HG03442 (cell line): ENCODE measurements at regions not wholly inside any gene's neighbourhood (a gene's known extent, or its start where the extent isn't known, plus 50 kb on each side); places are given as distances from the start of the nearest gene placed in this dataset.

Experiments
- ATAC-seq: cut with Tn5 transposase; IDR thresholded peaks from one replicate; pipeline ENCODE4 v1.9.1; 2021; ENCODE audit warnings: mild to moderate bottlenecking, moderate library complexity; ENCODE audit not compliant: unreplicated experiment

- ATAC-seq: no peak
These were observed 340.8 kb upstream of the KIAA1217 start for GRCh38 chr10:23868121-23868520.

GRCh38 chr10:23869548-23869947 is 339.4 kb upstream of the KIAA1217 start:
- ATAC-seq: no peak

GRCh38 chr10:23869996-23870395 is 338.9 kb upstream of the KIAA1217 start:
- ATAC-seq: no peak

GRCh38 chr10:23870651-23871610 is 338.0 kb upstream of the KIAA1217 start:
- ATAC-seq: no peak

GRCh38 chr10:23872290-23872689 is 336.6 kb upstream of the KIAA1217 start:
- ATAC-seq: no peak

GRCh38 chr10:23877791-23878320 is 331.1 kb upstream of the KIAA1217 start:
- no peak for ATAC-seq

GRCh38 chr10:23884670-23885069 is 324.3 kb upstream of the KIAA1217 start:
- ATAC-seq: no peak

- ATAC-seq: no peak
These were observed 323.1 kb upstream of the KIAA1217 start for GRCh38 chr10:23885853-23886252.

GRCh38 chr10:23886355-23886754 is 322.6 kb upstream of the KIAA1217 start:
- no peak for ATAC-seq

- no peak for ATAC-seq
These were observed 317.6 kb upstream of the KIAA1217 start for GRCh38 chr10:23891301-23891700.

- ATAC-seq: no peak
These were observed 316.6 kb upstream of the KIAA1217 start for GRCh38 chr10:23892296-23892695.

- ATAC-seq: no peak
These were observed 311.7 kb upstream of the KIAA1217 start for GRCh38 chr10:23897267-23897666.

- no peak for ATAC-seq
These were observed 311.1 kb upstream of the KIAA1217 start for GRCh38 chr10:23897861-23898260.

- ATAC-seq: no peak
These were observed 309.8 kb upstream of the KIAA1217 start for GRCh38 chr10:23899166-23899565.

GRCh38 chr10:23910291-23910690 is 298.6 kb upstream of the KIAA1217 start:
- ATAC-seq: no peak

- no peak for ATAC-seq
These were observed 296.0 kb upstream of the KIAA1217 start for GRCh38 chr10:23912884-23913404.

GRCh38 chr10:23914641-23915040 is 294.3 kb upstream of the KIAA1217 start:
- no peak for ATAC-seq

GRCh38 chr10:23917251-23917840 is 291.6 kb upstream of the KIAA1217 start:
- ATAC-seq: no peak

GRCh38 chr10:23918090-23918723 is 290.7 kb upstream of the KIAA1217 start:
- ATAC-seq: no peak

- no peak for ATAC-seq
These were observed 290.1 kb upstream of the KIAA1217 start for GRCh38 chr10:23918839-23919238.
